ENCODE measurements at regions not wholly inside any gene's neighbourhood (a gene's known extent, or its start where the extent isn't known, plus 50 kb on each side); places are given as distances from the start of the nearest gene placed in this dataset.

DNA sequence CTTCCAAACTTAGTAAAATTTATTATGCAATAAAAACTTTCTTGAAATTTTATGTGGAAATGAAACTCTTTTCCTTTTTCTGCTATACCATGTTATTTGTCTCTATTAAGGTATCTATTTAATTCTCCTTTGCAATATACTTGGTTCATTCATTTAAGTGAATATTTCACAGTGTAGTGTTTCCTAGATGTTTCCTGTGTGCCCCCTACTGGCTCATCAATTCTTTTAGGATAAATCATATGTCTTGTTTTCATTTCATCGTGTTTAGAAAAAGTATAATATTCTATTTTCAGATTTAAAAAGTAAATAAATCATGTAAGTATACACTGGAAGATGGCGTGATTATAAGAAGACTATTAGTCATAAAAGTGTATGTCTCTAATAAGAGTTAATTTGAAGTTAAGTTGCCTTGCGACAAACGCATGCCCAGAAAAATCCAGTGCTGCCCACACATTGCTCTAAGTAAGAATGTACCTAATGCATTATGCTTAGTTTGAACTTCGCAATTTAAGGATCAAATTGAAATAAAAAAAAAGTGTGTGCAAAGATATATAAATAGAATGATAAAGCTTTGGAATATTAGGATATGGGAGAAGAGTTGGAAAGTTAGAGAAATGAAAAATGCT, 525.4 kb downstream of the KCNJ3 start:
- DNase-seq: peak; percentile 4

DNA sequence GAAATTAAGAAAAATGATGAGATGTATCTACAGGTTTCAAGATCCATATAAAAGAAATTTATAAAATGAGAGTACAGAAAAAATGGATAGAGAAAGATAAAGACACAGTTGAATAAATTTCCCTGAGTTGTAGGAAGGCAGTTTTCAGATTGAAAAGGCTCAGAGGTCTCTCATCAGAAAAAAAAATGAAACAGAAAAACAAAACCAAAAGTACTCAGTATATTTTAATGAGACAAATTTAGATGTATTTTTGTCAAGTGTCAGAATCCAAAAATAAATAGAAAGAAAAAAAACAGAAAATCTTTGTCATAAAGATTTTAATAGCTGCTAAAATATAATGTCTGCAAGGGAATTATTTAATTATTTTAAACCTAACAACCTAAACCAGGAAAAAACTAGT, 520.5 kb downstream of the KCNJ3 start:
- DNase-seq: no peak

DNA sequence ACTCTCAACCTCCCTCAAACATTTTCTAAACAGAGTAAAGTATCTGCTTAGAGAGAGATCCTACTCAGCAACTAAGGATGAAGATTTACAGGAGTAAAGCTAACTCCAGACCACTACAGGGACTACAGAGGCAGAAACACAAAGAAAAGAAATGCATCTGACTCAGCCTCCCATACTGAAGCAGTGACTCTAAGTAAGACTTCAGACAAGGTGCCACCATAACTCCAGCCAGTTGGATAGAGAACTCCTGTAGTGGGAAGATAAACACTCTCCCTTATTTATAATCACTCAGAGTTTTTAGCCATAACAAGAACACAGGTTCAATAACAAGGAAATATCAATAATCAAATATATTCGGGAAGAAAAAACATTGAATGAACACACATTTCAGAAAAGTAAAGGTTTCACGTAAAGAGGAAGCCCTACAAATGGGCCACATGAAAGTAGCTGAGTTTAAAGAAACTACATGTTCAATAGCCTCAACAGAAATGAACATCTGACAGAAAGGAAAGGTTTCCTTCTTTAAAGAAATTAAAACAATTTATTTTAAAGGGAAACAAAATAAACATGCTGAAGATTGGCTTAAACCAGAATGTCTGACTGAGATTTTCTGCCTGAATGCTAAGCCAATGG, 519.9 kb downstream of the KCNJ3 start:
- no peak for DNase-seq

DNA sequence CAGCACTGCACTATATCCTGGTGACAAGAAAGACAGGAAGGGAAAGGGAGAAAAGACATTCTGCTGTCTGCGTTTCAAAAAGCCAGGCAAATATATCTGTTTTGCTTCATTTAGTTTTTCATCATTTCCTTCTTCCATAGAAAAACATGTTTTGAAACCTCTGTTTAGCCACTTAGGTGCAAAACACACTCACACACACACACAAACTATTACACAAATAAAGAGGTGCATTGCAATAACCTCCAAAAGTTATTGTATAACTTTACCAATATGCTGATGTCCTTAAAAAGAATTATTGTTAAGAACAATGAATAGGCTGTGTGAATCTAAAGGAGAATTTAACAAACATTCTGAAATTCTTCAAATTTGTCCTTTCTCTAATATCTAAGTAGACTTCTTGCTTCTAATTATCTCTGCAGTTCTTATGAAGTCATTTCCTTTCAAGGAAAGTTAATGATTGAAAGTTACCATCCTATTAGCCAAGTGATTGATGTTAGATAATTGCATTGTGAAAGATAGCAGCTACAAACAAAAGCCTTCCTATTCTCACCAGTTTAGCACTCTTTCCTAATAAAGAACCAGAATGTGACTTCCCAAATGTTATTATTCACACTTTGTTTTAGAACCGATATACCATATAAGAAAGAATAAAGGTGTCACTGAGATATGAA, 516.7 kb downstream of the KCNJ3 start:
- no peak for DNase-seq

DNA sequence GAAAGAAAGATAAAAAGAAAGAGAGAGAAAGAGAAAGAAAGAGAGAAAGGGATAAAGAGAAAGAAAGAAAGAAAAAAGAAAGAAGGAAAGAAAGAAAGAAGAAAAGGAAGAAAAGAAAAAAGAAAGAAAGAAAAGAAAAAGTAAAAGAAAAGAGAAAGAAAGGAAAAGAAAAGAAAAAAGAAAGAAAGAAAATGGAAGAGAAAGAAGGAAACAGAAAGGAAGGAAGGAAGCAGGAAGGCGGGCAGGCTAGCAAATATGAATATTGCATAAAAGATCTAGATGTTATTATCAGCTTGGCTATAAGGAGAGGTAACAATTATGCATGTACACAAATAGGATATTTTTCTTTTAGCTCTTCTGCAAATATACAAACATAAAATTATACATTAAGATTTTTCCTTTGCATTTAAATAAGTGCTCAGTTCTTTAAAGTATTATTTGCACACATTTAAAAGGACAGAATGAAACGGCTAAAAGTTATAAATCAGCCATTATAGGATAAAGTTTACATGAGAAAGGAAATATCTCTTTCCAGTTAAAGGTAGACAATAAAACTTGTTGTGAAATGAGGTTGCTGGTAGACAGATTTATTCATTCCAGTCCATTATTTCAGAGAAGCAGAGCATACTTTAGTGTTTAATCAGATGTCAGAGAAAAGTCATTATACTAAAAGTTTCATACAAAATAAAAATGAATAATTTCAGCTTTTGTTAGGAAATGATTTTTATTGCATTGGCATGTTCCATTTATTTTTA, 511.4 kb downstream of the KCNJ3 start:
- DNase-seq: no peak

DNA sequence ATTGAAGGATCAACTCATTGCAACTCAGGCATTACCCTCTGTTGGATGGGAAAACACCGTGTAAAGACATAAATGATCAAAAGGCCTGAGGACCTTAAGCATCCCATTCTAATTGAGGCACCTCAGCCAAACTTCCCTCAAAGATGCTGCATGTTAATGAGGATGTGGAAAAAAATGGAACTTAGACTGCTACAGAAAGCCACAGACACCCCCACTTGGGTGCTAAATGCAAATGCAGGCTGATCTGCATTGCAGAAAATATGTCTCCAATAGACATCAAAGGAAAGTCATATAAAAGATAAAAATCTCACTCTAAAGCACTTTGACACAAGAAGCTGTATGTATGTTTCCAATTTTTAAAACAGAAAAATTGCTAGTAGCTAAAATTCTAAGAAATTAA, 504.7 kb downstream of the KCNJ3 start:
- no peak for DNase-seq

DNA sequence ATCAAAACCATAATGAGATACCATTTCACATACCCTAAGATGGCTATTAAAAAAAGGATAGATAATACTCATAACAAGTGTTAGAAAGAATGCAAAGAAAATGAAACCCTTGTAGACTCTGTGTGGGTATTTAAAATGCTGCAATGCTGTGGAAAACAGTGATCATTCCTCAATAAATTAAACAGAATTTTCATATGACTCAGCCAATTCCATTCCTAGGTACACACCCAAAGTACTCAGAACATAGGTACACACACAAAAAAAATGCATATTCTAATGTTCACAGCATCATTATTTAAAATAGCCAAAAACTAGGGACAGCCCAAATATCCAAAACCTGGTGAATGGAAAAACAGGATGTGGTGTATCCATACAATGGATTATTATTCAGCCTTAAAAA, 502.3 kb downstream of the KCNJ3 start:
- DNase-seq: no peak

DNA sequence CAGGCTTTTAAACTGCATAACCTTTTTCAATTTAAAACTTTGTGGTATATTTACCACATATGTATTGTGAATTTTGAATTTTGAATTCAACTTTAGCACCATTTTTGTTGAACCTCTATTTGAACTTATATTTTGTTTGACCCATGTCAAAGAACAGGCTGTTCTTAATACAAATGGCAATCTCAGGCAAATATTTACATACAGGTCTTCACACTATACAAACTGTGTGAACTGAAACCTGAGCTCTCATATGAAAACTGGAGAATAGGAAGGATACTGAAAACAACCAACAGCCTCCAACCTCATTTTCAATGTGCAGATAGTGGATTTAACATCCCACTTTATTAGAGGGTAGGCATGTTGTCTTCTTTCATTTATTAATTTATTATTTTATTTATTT, 491.8 kb downstream of the KCNJ3 start:
- DNase-seq: no peak

DNA sequence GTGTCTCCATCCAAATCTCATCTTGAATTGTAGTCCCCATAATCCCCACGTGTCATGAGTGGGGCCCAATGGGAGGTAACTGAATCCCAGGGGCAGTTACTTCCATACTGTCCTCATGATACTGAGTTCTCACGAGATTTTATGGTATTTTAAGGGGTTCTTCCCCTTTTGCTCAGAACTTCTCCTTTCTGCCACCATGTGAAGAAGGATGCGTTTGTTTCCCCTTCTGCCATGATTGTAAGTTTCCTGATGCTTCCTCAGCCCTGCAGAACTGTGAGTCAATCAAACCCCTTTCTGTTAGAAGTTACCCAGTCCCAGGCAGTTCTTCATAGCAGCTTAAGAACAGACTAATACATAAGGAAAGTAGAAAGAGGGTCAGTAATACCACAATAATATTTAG, 480.4 kb downstream of the KCNJ3 start:
- no peak for DNase-seq

DNA sequence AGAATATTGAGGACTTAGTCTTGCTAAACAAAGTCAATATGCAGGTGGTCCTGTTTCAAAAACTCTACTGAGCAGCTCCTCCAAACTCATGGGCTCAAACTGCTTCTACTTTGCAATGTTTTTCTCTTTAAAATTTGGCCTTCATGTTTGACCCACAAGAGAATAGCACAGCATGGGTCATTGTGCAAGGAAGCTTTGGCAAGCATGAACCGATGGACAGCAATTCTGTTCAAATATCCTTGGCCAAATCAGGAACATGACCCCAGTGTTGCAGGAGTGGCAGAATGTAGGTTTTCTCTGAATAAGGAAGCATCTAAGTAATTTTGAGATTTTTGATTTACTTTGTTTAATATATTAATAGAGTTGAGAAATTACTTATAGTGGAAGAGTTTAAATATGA, 477.9 kb downstream of the KCNJ3 start:
- DNase-seq: no peak

DNA sequence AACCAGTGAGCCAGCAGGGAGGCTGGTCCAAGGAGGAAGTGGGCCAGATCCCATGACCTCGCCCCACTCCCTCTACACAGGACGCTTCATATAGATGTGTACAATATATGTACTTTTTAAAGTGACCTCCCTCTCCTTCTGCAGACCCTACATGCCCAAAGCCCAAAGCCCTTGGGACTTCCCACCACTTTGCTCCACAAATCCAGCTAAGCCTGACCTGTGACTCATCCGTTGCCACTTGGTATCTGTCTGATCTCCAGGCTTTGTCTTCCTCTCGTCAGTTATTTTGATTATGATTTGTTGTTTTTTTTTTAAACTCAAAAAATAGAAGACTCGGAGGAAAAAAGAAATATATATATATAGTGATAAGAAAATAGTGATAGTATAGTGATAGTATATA, 470.8 kb downstream of the KCNJ3 start:
- no peak for DNase-seq

DNA sequence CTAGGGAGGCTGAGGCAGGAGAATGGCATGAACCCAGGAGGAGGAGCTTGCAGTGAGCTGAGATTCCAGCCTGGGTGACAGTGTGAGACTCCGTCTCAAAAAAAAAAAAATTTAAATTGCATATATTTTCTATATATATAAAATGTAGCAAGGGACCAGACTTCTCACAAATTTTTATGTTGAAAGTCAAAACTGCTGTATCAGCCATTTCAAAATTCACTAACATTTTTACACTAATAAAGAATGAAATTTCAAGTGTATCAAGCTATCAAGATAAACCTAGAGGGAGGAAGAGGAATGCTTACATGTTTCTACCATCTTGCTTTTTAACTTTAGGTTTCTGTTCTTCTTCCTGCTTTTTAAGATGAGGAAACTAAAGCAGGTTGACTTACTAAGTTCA, 464.0 kb downstream of the KCNJ3 start:
- DNase-seq: no peak

DNA sequence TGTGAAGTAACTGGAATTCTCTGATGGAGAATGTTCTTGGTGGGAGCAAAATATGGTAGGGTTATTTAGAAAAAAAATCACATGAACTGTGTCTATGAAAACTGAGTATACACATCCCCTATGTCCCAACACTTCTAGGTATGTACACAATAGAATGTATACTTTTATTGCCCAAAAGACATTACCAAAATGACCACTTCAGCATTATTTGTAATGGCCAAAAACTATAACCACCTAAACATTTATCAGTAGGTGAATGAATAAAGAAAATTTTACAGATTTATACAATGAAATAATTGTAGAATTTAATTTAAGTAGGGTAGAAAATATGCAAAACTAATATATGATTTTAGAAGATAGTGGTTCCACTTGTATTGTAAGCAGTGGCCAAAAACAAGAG, 462.8 kb downstream of the KCNJ3 start:
- DNase-seq: no peak

DNA sequence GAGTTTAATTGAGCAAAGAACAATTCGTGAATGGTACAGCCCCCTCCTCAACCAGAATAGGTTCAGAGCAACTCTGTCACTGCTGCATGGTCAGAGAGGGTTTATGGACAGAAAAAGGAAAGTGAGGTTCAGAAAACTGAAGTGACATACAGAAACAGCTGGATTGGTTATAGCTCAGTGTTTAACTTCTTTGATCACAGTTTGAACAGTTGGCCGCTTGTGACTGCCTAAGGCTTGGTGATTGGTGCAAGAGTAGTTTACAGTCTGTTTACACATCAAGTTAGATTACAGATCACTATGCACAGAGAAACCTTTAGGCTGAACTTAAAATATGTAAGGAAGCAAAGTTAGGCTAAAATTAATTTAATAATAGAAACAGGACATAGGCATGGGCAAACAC, 459.2 kb downstream of the KCNJ3 start:
- no peak for DNase-seq

DNA sequence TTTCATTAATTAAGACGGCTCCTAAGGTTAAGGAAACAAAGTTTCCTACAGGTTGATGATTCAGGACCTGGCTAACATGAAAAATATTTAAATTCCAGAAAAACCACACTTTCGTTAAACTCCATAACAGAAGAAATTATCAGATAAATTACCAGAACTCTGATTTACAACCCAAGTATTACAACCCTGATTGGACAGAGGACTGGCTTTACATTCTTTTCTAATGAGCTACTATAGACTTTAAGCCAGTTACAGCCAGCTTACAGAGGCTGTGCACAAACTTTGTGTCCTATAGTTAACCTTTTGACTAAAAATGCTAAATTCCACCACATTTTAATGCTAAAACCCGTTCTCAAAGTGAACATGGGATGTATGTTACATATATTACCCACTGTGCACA, 458.6 kb downstream of the KCNJ3 start:
- no peak for DNase-seq

DNA sequence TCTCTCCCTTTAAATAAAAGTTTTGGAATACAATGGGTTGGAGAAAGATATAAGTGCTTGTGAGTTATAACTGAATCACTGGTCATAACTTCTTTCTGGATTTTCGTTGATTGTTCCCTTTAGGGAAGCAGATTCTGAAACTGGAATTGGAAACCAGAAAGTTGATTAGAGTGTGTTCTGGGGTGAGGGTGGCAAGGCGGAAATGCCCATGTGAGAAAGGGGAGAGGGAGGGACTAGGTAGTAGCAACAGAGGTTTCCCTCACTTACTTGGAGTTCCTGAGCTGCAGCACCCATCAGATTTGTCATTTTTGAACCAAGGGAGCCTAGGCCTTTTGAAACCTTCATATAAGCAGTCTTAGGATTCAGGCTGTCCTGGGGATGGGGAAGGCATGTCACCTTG, 453.4 kb downstream of the KCNJ3 start:
- no peak for DNase-seq

DNA sequence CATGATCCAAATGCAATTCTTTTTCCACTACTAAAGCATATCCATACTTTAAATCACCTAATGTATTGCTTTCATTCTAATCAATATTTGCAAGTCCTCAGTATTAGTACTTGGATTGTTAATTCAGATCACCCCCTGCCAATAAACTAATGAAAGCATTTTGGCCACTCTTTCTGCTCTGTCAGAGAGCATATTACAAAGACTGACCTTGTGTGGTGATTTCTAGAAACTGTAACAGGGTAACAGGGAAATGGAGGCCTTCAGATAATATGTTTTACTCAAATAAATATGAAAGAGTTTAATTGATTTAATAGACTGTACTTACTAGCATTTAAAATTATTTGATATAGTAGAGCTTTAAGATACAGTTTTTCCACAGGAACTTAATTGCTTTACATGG, 453.0 kb downstream of the KCNJ3 start:
- no peak for DNase-seq

DNA sequence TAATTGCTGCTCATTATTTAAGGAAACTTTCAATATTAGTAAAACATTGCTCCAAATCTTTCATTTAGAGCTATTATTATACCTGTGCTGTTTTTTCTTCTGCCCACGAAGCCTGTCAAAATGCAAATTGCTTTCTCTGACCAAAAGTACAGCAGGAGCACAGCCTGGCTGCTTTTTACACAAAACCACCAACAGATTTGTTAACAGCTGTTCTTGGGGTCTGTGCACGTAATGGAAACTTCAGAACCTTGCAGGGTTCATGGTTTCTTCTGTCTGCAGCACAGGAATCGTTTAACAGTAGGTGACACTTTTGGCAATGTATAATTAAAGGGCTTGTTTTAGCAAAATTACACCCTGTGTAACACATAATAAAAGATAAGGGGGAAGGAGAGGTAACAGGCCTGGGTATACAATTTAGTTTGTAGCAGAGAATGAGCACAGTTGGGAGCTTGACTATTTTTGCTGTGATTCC, 447.3 kb downstream of the KCNJ3 start:
- DNase-seq: no peak

DNA sequence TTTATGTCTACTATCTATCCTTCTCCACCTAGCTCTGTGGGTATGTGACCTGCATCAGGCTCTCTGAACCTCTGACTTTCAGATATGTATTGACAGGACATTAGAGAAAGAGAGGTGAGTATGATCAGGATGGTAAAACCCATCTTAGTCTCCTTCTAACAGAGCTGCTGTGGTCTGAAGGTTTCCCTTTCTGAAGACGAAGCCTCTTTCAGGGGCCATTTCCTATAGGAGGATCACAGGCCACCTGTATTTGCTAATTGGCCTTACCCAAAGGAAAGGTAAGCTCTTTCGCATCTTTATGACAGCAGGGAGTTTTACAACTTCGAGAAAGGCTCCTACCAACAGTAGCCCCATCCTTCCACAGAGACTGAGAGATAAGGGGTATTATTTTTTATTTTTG, 442.9 kb downstream of the KCNJ3 start:
- no peak for DNase-seq

DNA sequence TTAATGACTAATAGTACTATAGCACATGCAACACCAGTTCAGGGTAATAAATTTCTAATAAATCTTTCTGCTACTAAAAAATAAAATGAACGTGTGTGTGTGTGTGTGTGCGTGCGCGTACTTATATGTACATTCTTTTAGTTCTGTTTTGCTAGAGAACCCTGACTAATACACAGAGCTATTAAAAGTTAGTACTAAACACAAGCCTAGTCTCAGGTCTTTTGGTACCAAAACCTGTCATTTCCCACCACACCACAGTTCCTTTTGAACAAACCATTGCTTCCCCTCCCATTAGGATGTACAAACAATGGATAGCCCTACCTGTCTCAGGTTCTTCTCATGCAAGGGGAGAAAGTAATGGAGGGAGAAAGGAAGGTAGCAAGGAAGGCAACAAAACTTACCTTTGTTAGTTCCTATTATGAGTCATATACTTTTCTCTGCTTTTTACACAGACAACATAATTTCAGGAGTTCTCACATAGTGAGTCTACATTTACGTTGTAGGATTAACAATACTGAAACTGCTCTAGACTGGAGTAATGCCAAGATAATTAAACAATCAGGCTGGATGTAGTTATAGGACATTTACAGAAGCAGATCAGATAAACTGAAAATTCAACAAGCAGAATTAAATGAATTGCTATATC, 427.2 kb downstream of the KCNJ3 start:
- no peak for DNase-seq

DNA sequence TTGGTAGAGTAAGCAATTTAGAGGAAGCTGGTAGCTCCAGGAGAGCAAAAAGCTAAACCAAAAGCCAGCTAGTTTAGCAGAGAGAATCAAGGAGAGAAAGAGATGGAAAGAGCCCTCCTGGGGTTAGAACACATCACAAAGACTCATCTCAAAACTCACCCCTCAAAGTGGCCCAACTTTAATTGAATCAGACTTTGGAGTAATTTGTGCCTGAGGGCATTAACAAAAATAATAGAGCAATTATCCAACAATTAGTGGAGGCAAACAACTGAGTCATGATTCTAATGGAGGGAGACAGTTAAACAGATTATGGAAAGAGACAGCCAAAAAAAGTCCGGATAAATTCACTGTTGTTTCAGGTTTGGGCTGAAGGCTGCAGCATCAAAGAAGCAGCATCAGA, 417.4 kb downstream of the KCNJ3 start:
- DNase-seq: no peak

DNA sequence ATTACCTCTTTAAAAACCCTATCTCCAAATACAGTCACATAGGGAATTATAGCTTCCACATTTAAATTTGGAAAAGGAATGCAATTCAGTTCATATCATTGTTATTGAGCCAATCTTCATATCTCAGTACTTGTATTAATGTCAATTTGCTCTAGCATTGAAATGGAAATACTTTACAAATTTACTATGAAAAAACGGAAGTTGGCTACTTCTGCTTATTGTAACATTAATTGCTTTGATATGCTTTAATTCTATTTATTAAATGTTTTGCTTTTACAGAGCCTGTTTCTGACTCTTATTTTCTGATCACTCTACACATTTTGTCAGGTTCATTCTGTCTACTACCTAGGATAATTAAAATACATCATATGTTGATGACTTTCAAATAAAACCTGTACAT, 412.6 kb downstream of the KCNJ3 start:
- no peak for DNase-seq

DNA sequence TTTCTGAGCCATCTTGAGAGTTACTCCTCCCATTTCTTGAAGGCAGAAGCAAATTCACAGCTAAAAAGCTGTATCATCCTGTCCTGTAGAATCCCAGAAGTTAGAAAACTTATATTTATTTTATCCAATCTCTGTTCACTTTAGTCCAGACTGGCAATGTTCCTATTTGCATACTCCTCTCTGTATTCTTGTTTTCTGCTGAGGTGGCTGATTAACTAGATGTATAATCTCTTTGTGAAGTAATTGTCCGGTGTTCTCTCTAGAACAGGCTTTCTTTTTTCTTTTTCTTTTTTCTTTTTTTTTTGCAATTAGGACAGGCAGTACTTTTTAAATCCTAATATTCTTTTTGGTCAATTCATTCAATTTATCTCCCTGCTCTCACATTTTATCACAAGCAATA, 411.0 kb downstream of the KCNJ3 start:
- no peak for DNase-seq

Data from NCI-H1092 (cell line).